ENCODE measurements at regions not wholly inside any gene's neighbourhood (a gene's known extent, or its start where the extent isn't known, plus 50 kb on each side); places are given as distances from the start of the nearest gene placed in this dataset.

GRCh38 chr1:177338376-177338775 is 167.6 kb downstream of the BRINP2 start:
- TF ChIP-seq CTCF (conservative IDR thresholded peaks at IDR 0.05; ENCODE audit: low read length): no peak
- no peak for TF ChIP-seq EZH2phosphoT487 (IDR thresholded peaks at IDR 0.05; ENCODE audit: borderline replicate concordance, low read depth, low read length)

Measured in OCI-LY7 (cell line).